ENCODE measurements at regions not wholly inside any gene's neighbourhood (a gene's known extent, or its start where the extent isn't known, plus 50 kb on each side); places are given as distances from the start of the nearest gene placed in this dataset.
"Not testable (repeated sequence)": the region's sequence is repeated elsewhere in the genome, so short reads cannot be mapped to it uniquely, and the experiment has no call there.

GRCh38 chr12:90829044-90829443 lies 125.9 kb downstream of the CCER1 start:
- no peak for DNase-seq (ENCODE audit: low spot score)

- DNase-seq (ENCODE audit: low spot score) = no peak
Observed at GRCh38 chr12:90828621-90829020, 126.4 kb downstream of the CCER1 start.

GRCh38 chr12:90827567-90827966 lies 127.4 kb downstream of the CCER1 start:
- no peak for DNase-seq (ENCODE audit: low spot score)

- DNase-seq (ENCODE audit: low spot score) = no peak
Observed at GRCh38 chr12:90826036-90826435, 128.9 kb downstream of the CCER1 start.

- DNase-seq (ENCODE audit: low spot score) = no peak
Observed at GRCh38 chr12:90823859-90824258, 131.1 kb downstream of the CCER1 start.

- no peak for DNase-seq (ENCODE audit: low spot score)
Observed at GRCh38 chr12:90819709-90820108, 135.3 kb downstream of the CCER1 start.

- no peak for DNase-seq (ENCODE audit: low spot score)
Observed at GRCh38 chr12:90816353-90817089, 138.5 kb downstream of the CCER1 start.

GRCh38 chr12:90809940-90810339 lies 145.0 kb downstream of the CCER1 start:
- DNase-seq (ENCODE audit: low spot score) = no peak

GRCh38 chr12:90808568-90808967 lies 146.4 kb downstream of the CCER1 start:
- no peak for DNase-seq (ENCODE audit: low spot score)

GRCh38 chr12:90802727-90803126 lies 152.2 kb downstream of the CCER1 start:
- no peak for DNase-seq (ENCODE audit: low spot score)

GRCh38 chr12:90801776-90802175 lies 153.2 kb downstream of the CCER1 start:
- DNase-seq (ENCODE audit: low spot score) = no peak

- no peak for DNase-seq (ENCODE audit: low spot score)
Observed at GRCh38 chr12:90794212-90794611, 160.8 kb downstream of the CCER1 start.

GRCh38 chr12:90792718-90793117 lies 162.3 kb downstream of the CCER1 start:
- DNase-seq (ENCODE audit: low spot score) = not testable (repeated sequence)

GRCh38 chr12:90791445-90791844 lies 163.5 kb downstream of the CCER1 start:
- DNase-seq (ENCODE audit: low spot score) = no peak

GRCh38 chr12:90790747-90791146 lies 164.2 kb downstream of the CCER1 start:
- DNase-seq (ENCODE audit: low spot score) = no peak

GRCh38 chr12:90773491-90773890 lies 181.5 kb downstream of the CCER1 start:
- DNase-seq (ENCODE audit: low spot score) = no peak

- DNase-seq (ENCODE audit: low spot score) = no peak
Observed at GRCh38 chr12:90770861-90771260, 184.1 kb downstream of the CCER1 start.

GRCh38 chr12:90757957-90758356 lies 197.0 kb downstream of the CCER1 start:
- no peak for DNase-seq (ENCODE audit: low spot score)

GRCh38 chr12:90745211-90745610 lies 209.8 kb downstream of the CCER1 start:
- DNase-seq (ENCODE audit: low spot score) = no peak

- no peak for DNase-seq (ENCODE audit: low spot score)
Observed at GRCh38 chr12:90741611-90742010, 213.4 kb downstream of the CCER1 start.

- peak; percentile 28 for DNase-seq (ENCODE audit: low spot score)
Observed at GRCh38 chr12:90729736-90730135, 225.2 kb downstream of the CCER1 start.

- peak; percentile 22 for DNase-seq (ENCODE audit: low spot score)
Observed at GRCh38 chr12:90712671-90713070, 242.3 kb downstream of the CCER1 start.

- DNase-seq (ENCODE audit: low spot score) = no peak
Observed at GRCh38 chr12:90710711-90711110, 244.3 kb downstream of the CCER1 start.

GRCh38 chr12:90706036-90706435 lies 248.9 kb downstream of the CCER1 start:
- no peak for DNase-seq (ENCODE audit: low spot score)
